Psoas muscle (tissue), 7 donors: ENCODE measurements at regions not wholly inside any gene's neighbourhood (a gene's known extent, or its start where the extent isn't known, plus 50 kb on each side); places are given as distances from the start of the nearest gene placed in this dataset.

Source experiments
- ATAC-seq, 4 donors: fragments of 200-7000 bp; cut with Tn5 transposase; one replicate each; pipeline ENCODE4 v1.9.1; 2020; ENCODE audit warnings: moderate library complexity in 3 of 4, mild to moderate bottlenecking in 2 of 4
- DNase-seq, 2 donors: peaks; one replicate each; pipeline ENCODE4 v3.0.0-alpha.2; 2020
- H3K27ac ChIP-seq: fragments of 200-600 bp; one replicate; pipeline ENCODE4 v1.8.0; 2022
- H3K27me3 ChIP-seq, 3 donors: fragments of 200-600 bp in 1 of 3; one replicate each; pipeline versions ENCODE4 v1.6.1 to v1.8.0; 2013 to 2022; ENCODE audit warnings: low read length in 2 of 3, mild to moderate bottlenecking in 2 of 3, moderate library complexity in 1 of 3; ENCODE audit not compliant: insufficient read depth in 3 of 3
- H3K36me3 ChIP-seq, 2 donors: fragments of 200-600 bp in 1 of 2; one replicate each; pipeline versions ENCODE4 v1.6.1 to v1.8.0; 2013 to 2022; ENCODE audit warnings: low read depth in 1 of 2, mild to moderate bottlenecking in 1 of 2, moderate library complexity in 1 of 2; ENCODE audit not compliant: insufficient read depth in 1 of 2
- H3K4me1 ChIP-seq: fragments of 200-600 bp; one replicate; pipeline ENCODE4 v1.8.0; 2022
- H3K4me3 ChIP-seq: fragments of 200-600 bp; one replicate; pipeline ENCODE4 v1.8.0; 2022; ENCODE audit warnings: mild to moderate bottlenecking
- H3K9me3 ChIP-seq: fragments of 200-600 bp; one replicate; pipeline ENCODE4 v1.8.0; 2022
- CTCF ChIP-seq: fragments of 200-600 bp; IDR thresholded peaks from one replicate; pipeline ENCODE4 v1.8.0; 2022; ENCODE audit warnings: antibody characterized with exemption
- WGBS, 3 donors: extraction: QIAGEN DNeasy Blood & Tissue Kit; methylation state at CpG; one replicate each; pipeline versions ENCODE4 v1.1.6 to v1.1.7; 2013; 5-methylcytosine and 5-hydroxymethylcytosine counted together
- intact Hi-C, 2 donors: fragments of 100-400 bp; cut with DNase I; formaldehyde crosslinking; loops; one replicate each; pipeline versions ENCODE4 v1.11.0 to v1.14.2; 2022
- donor health status: healthy with polysubstance abuse.
- donor health status: DM: no; HTN: no; CAD: no; lungs with moderate emphysema.
- donor health status: Bipolar disorder and iron deficiency.
- donor health status: healthy.
- donor health status: DM: yes; HTN: yes; CAD: no.
- donor health status: DM: no; HTN: no; CAD: no.
- donor health status: DM: yes; HTN: yes; CAD: no.

GRCh38 chr5:57119031-57119430, 54.8 kb upstream of the GPBP1 start:
- no peak for TF ChIP-seq CTCF
- intact Hi-C loops = no loop called here
- H3K27me3 ChIP-seq = no peaks in the 10 kb centered on the region
- H3K9me3 ChIP-seq = no peaks in the 10 kb centered on the region
- H3K36me3 ChIP-seq = no peaks in the 10 kb centered on the region
- no peak for DNase-seq
- 63 to 87% (median 86%) methylated on average over 3 of the region's 3 CpGs for WGBS, 3 donors
- no peak overlapping the region for H3K4me3 ChIP-seq
- no peak for ATAC-seq
- H3K4me1 ChIP-seq = no peaks in the 10 kb centered on the region
- no peak overlapping the region for H3K27ac ChIP-seq

GRCh38 chr5:57124014-57124413, 49.8 kb upstream of the GPBP1 start:
- no peak for DNase-seq
- H3K9me3 ChIP-seq = no peaks in the 10 kb centered on the region
- no peak overlapping the region for H3K4me3 ChIP-seq
- no peaks in the 10 kb centered on the region for H3K36me3 ChIP-seq
- WGBS, 3 donors = 89 to 90% (median 90%) methylated on average over 5 of the region's 5 CpGs
- H3K27me3 ChIP-seq = no peaks in the 10 kb centered on the region
- no peaks in the 10 kb centered on the region for H3K4me1 ChIP-seq
- intact Hi-C loops = no loop called here
- ATAC-seq = no peak
- no peak for TF ChIP-seq CTCF
- H3K27ac ChIP-seq = no peak overlapping the region
